Heart left ventricle (tissue), 13 donors: ENCODE measurements at regions not wholly inside any gene's neighbourhood (a gene's known extent, or its start where the extent isn't known, plus 50 kb on each side); places are given as distances from the start of the nearest gene placed in this dataset.

Experiments
- CTCF ChIP-seq, 12 donors: fragments of 200-600 bp; sonication (generic) in 4 of 12; IDR thresholded peaks; one replicate each; pipeline versions ENCODE4 v1.5.0 to v1.8.0; 2018 to 2022; ENCODE audit warnings: antibody characterized with exemption in 12 of 12, mild to moderate bottlenecking in 5 of 12
- POLR2A ChIP-seq, 2 donors: fragments of 450-650 bp; IDR thresholded peaks; one replicate each; pipeline ENCODE4 v1.6.1; 2017; ENCODE audit warnings: antibody characterized with exemption in 2 of 2, mild to moderate bottlenecking in 2 of 2, moderate library complexity in 2 of 2
- donor health status: ischemic (EF 13 %, LVEDD 7.1; RV severe dilation, severe dysfunction).
- donor health status: DM: no; HTN: yes; CAD: no.
- donor health status: DM: no; HTN: no; CAD: no.
- donor health status: ischemic (EF 25% LVEDD 6.9; RV normal size, moderate dysfunction).
- donor health status: ischemic (EF 25% LVEDD 5.7; RV mildly dilated, moderate dysfunction).
- donor health status: ischemic (EF 35%, LVEDD 5.7; RV mildly dilated, moderate dysfunction).
- donor health status: nonischemic (EF 11% LVEDD 7.7; RV severe dilation, severe dysfunction).
- donor health status: DM: yes; HTN: yes; CAD: no.
- donor health status: PGD.
- donor health status: ischemic (EF 29% LVEDD 5.4; RV normal size, mild dysfunction).
- donor health status: nonischemic (EF 23%, LVEDD 6.1; RV moderate dilation, normal function).

GRCh38 chr10:44820094-44820493 lies 91.0 kb upstream of the TMEM72 start:
- TF ChIP-seq CTCF (IDR thresholded peaks at IDR 0.05) = no peak
- no peak for TF ChIP-seq POLR2A (IDR thresholded peaks at IDR 0.05)
